Hematopoietic multipotent progenitor cell (in vitro differentiated cells): ENCODE measurements at regions not wholly inside any gene's neighbourhood (a gene's known extent, or its start where the extent isn't known, plus 50 kb on each side); places are given as distances from the start of the nearest gene placed in this dataset.
A peak's percentile ranks its signal among the peaks of the same experiment; 100 is the strongest.
"Not testable (repeated sequence)": the region's sequence is repeated elsewhere in the genome, so short reads cannot be mapped to it uniquely, and the experiment has no call there.

Source experiments
- DNase-seq, 3 donors: peaks; one replicate each; pipeline ENCODE4 v3.0.0-alpha.2; 2011 to 2015; ENCODE audit warnings: low read depth in 2 of 3, low spot score in 2 of 3

- DNase-seq, result no peak
Measured at GRCh38 chr21:38611277-38611676, 113.0 kb upstream of the ERG start.

GRCh38 chr21:38613686-38614085, 115.4 kb upstream of the ERG start:
- no peak for DNase-seq

GRCh38 chr21:38614558-38614957, 116.3 kb upstream of the ERG start:
- no peak for DNase-seq

- no peak for DNase-seq
Measured at GRCh38 chr21:38619480-38619879, 121.2 kb upstream of the ERG start.

- DNase-seq, result no peak
Measured at GRCh38 chr21:38619992-38620479, 121.8 kb upstream of the ERG start.

- peak in 1 of 3 donors; percentile 11 for DNase-seq
Measured at GRCh38 chr21:38621132-38621531, 122.9 kb upstream of the ERG start.

GRCh38 chr21:38622081-38622826, 124.0 kb upstream of the ERG start:
- no peak for DNase-seq

GRCh38 chr21:38622827-38623209, 124.5 kb upstream of the ERG start:
- DNase-seq, result no peak

GRCh38 chr21:38623552-38623951, 125.3 kb upstream of the ERG start:
- DNase-seq, result no peak

GRCh38 chr21:38625000-38625399, 126.7 kb upstream of the ERG start:
- no peak for DNase-seq

- peak in 1 of 3 donors; percentile 33 for DNase-seq
Measured at GRCh38 chr21:38626306-38626705, 128.0 kb upstream of the ERG start.

GRCh38 chr21:38628349-38628748, 130.1 kb upstream of the ERG start:
- no peak for DNase-seq

GRCh38 chr21:38631206-38631605, 132.9 kb upstream of the ERG start:
- no peak for DNase-seq

- no peak for DNase-seq
Measured at GRCh38 chr21:38631676-38632075, 133.4 kb upstream of the ERG start.

- DNase-seq, result no peak
Measured at GRCh38 chr21:38637161-38637560, 138.9 kb upstream of the ERG start.

- DNase-seq, result peak in 2 of 3 donors; percentile 72 to 88
Measured at GRCh38 chr21:38639571-38640354, 141.5 kb upstream of the ERG start.

- DNase-seq, result not testable (repeated sequence)
Measured at GRCh38 chr21:38640355-38640742, 142.1 kb upstream of the ERG start.

GRCh38 chr21:38643404-38644023, 145.2 kb upstream of the ERG start:
- DNase-seq, result no peak

GRCh38 chr21:38645282-38645681, 147.0 kb upstream of the ERG start:
- no peak for DNase-seq

GRCh38 chr21:38646213-38646837, 148.0 kb upstream of the ERG start:
- no peak for DNase-seq

GRCh38 chr21:38649120-38649519, 150.8 kb upstream of the ERG start:
- DNase-seq, result no peak
